Motor neuron (in vitro differentiated cells): ENCODE measurements at regions not wholly inside any gene's neighbourhood (a gene's known extent, or its start where the extent isn't known, plus 50 kb on each side); places are given as distances from the start of the nearest gene placed in this dataset.
"Not testable (repeated sequence)": the region's sequence is repeated elsewhere in the genome, so short reads cannot be mapped to it uniquely, and the experiment has no call there.

ENCODE experiments used
- ATAC-seq, 8 experiments: fragments of 200-7000 bp; cut with Tn5 transposase; replicated peaks in 6 of 8; 2 replicates each; pipeline ENCODE4 v1.8.0; 2021; ENCODE audit warnings: mild to moderate bottlenecking in 8 of 8, moderate library complexity in 8 of 8
- H3K27ac ChIP-seq, 2 donors: fragments of 250-450 bp; sonication (Bioruptor Pico); 2 replicates each; pipeline ENCODE4 v1.9.0; 2021; ENCODE audit warnings: antibody characterized with exemption in 2 of 2, mild to moderate bottlenecking in 2 of 2, moderate library complexity in 1 of 2
- H3K4me1 ChIP-seq, 2 donors: fragments of 250-450 bp; sonication (Bioruptor Pico); replicated peaks in 1 of 2; 2 replicates each; pipeline ENCODE4 v1.6.1; 2021; ENCODE audit warnings: antibody characterized with exemption in 2 of 2, mild to moderate bottlenecking in 2 of 2, moderate library complexity in 1 of 2
- H3K4me3 ChIP-seq, 5 donors: fragments of 250-450 bp; sonication (Bioruptor Pico); 2 replicates each; pipeline ENCODE4 v1.9.0; 2021; ENCODE audit warnings: antibody characterized with exemption in 5 of 5, mild to moderate bottlenecking in 5 of 5, moderate library complexity in 4 of 5
- WGBS, 10 experiments: fragments of 450-650 bp; shearing (Covaris generic); methylation state at CpG; one replicate each; pipeline ENCODE4 v1.0.0; 2022; 5-methylcytosine and 5-hydroxymethylcytosine counted together
- in situ Hi-C, 9 experiments: fragments of 400-800 bp; cut with MboI; loops; one replicate each; pipeline ENCODE4 v1.15.0; 2021; ENCODE audit warnings: low sequenced_read_pairs in 9 of 9, low pct_unique_long_range_greater_than_20kb in 2 of 9; ENCODE audit not compliant: unreplicated experiment in 9 of 9

- H3K4me1 ChIP-seq, result no peaks in the 10 kb centered on the region
- peak; percentile 65 to 97 (median 87) for ATAC-seq
- H3K4me3 ChIP-seq, result no peak overlapping the region
- in situ Hi-C loops, result no loop called here
- 12 to 83% (median 48%) methylated on average over 1 to 6 of the region's 6 CpGs; no CpG with 5 or more reads in 1 of the 10 experiments for WGBS, 10 experiments
- no peak overlapping the region for H3K27ac ChIP-seq
Observed at GRCh38 chr11:29159552-29160465, 857.0 kb downstream of the KCNA4 start.

- in situ Hi-C loops, result no loop called here
- ATAC-seq, result no peak
- Histone ChIP-seq H3K27ac (no peak overlapping the region), H3K4me1 (no peaks in the 10 kb centered on the region), H3K4me3 (no peak overlapping the region)
- WGBS, 10 experiments, result 17 to 92% (median 80%) methylated on average over 1 of the region's 1 CpG; no CpG with 5 or more reads in 1 of the 10 experiments
Observed at GRCh38 chr11:29153078-29153477, 863.8 kb downstream of the KCNA4 start.

- H3K4me1 ChIP-seq, H3K27ac ChIP-seq, ATAC-seq, in situ Hi-C loops, H3K4me3 ChIP-seq: not testable (repeated sequence)
- WGBS, 10 experiments, result 17% methylated on average over 1 of the region's 1 CpG; no CpG with 5 or more reads in 9 of the 10 experiments
Observed at GRCh38 chr11:29142573-29142972, 874.3 kb downstream of the KCNA4 start.

GRCh38 chr11:29135504-29135903 lies 881.3 kb downstream of the KCNA4 start:
- Histone ChIP-seq H3K27ac (no peak overlapping the region), H3K4me1 (no peaks in the 10 kb centered on the region), H3K4me3 (no peak overlapping the region)
- in situ Hi-C loops, result no loop called here
- ATAC-seq, result no peak
- WGBS, 10 experiments, result 0 to 100% (median 55%) methylated on average over 1 of the region's 1 CpG; no CpG with 5 or more reads in 2 of the 10 experiments

- ATAC-seq, result no peak
- in situ Hi-C loops, result no loop called here
- Histone ChIP-seq H3K27ac (no peak overlapping the region), H3K4me1 (peaks cover 0 to 7% of the 10 kb centered on the region in 2 donors), H3K4me3 (no peak overlapping the region)
- WGBS, 10 experiments, result 8 to 100% (median 95%) methylated on average over 1 of the region's 1 CpG; no CpG with 5 or more reads in 4 of the 10 experiments
Observed at GRCh38 chr11:29131055-29131454, 885.8 kb downstream of the KCNA4 start.

- WGBS, 10 experiments, result 0 to 100% (median 73%) methylated on average over 1 of the region's 1 CpG; no CpG with 5 or more reads in 4 of the 10 experiments
- H3K27ac ChIP-seq, result no peak overlapping the region
- ATAC-seq, result peak in 2 of 8 experiments; percentile 67 to 81
- no peak overlapping the region for H3K4me3 ChIP-seq
- H3K4me1 ChIP-seq, result peaks cover 0 to 7% of the 10 kb centered on the region in 2 donors
- in situ Hi-C loops, result no loop called here
Observed at GRCh38 chr11:29129844-29130243, 887.0 kb downstream of the KCNA4 start.

- Histone ChIP-seq H3K27ac (no peak overlapping the region), H3K4me1 (peaks cover 0 to 7% of the 10 kb centered on the region in 2 donors), H3K4me3 (no peak overlapping the region)
- in situ Hi-C loops, result no loop called here
- ATAC-seq, result peak in 3 of 8 experiments; percentile 15 to 43 (median 16)
Observed at GRCh38 chr11:29127461-29127860, 889.4 kb downstream of the KCNA4 start.

- Histone ChIP-seq H3K27ac (no peak overlapping the region), H3K4me3 (no peak overlapping the region), H3K4me1 (peaks cover 0 to 7% of the 10 kb centered on the region in 2 donors)
- in situ Hi-C loops, result no loop called here
- ATAC-seq, result no peak
Observed at GRCh38 chr11:29125606-29126005, 891.2 kb downstream of the KCNA4 start.

GRCh38 chr11:29124470-29124869 lies 892.4 kb downstream of the KCNA4 start:
- peak in 3 of 8 experiments; percentile 21 to 83 (median 58) for ATAC-seq
- Histone ChIP-seq H3K27ac (no peak overlapping the region), H3K4me3 (no peak overlapping the region), H3K4me1 (peaks cover 8 to 16% of the 10 kb centered on the region in 2 donors)
- in situ Hi-C loops, result no loop called here
- 25 to 84% (median 61%) methylated on average over 1 to 8 of the region's 8 CpGs for WGBS, 10 experiments

GRCh38 chr11:29119707-29120618 lies 896.9 kb downstream of the KCNA4 start:
- Histone ChIP-seq H3K4me1 (peaks cover 8 to 14% of the 10 kb centered on the region in 2 donors), H3K27ac (peak overlapping the region in 1 of 2 donors; percentile 46), H3K4me3 (no peak overlapping the region)
- in situ Hi-C loops, result no loop called here
- ATAC-seq, result peak; percentile 71 to 97 (median 85)
- WGBS, 10 experiments, result 3 to 79% (median 47%) methylated on average over 4 to 11 of the region's 11 CpGs

GRCh38 chr11:29119116-29119515 lies 897.7 kb downstream of the KCNA4 start:
- peaks cover 8 to 14% of the 10 kb centered on the region in 2 donors for H3K4me1 ChIP-seq
- WGBS, 10 experiments, result 20 to 100% (median 88%) methylated on average over 1 of the region's 1 CpG; no CpG with 5 or more reads in 4 of the 10 experiments
- in situ Hi-C loops, result no loop called here
- no peak for ATAC-seq
- no peak overlapping the region for H3K27ac ChIP-seq
- H3K4me3 ChIP-seq, result no peak overlapping the region

- Histone ChIP-seq H3K4me3 (no peak overlapping the region), H3K4me1 (no peaks in the 10 kb centered on the region), H3K27ac (no peak overlapping the region)
- ATAC-seq, result no peak
- in situ Hi-C loops, result no loop called here
- 35 to 100% (median 82%) methylated on average over 1 to 3 of the region's 3 CpGs for WGBS, 10 experiments
Observed at GRCh38 chr11:29100967-29101366, 915.9 kb downstream of the KCNA4 start.

GRCh38 chr11:29095821-29096220 lies 921.0 kb downstream of the KCNA4 start:
- no peak for ATAC-seq
- in situ Hi-C loops, result no loop called here
- 0 to 100% (median 85%) methylated on average over 1 of the region's 1 CpG; no CpG with 5 or more reads in 2 of the 10 experiments for WGBS, 10 experiments
- Histone ChIP-seq H3K4me3 (no peak overlapping the region), H3K4me1 (no peaks in the 10 kb centered on the region), H3K27ac (no peak overlapping the region)
